Renal cortical epithelial cell (primary cell): ENCODE measurements at regions not wholly inside any gene's neighbourhood (a gene's known extent, or its start where the extent isn't known, plus 50 kb on each side); places are given as distances from the start of the nearest gene placed in this dataset.

Experiments
- DNase-seq: peaks from one replicate; pipeline ENCODE4 v3.0.0-alpha.2; 2011; ENCODE audit warnings: low read depth

- DNase-seq, result peak; percentile 83
These were observed 346.8 kb downstream of the PIK3R1 start for GRCh38 chr5:68562308-68562707.

- DNase-seq, result no peak
These were observed 349.9 kb downstream of the PIK3R1 start for GRCh38 chr5:68565427-68565826.

- no peak for DNase-seq
These were observed 361.2 kb downstream of the PIK3R1 start for GRCh38 chr5:68576805-68577204.

- DNase-seq, result no peak
These were observed 366.7 kb downstream of the PIK3R1 start for GRCh38 chr5:68582284-68582683.

- DNase-seq, result no peak
These were observed 371.6 kb downstream of the PIK3R1 start for GRCh38 chr5:68587171-68587570.

GRCh38 chr5:68591850-68592249 is 376.3 kb downstream of the PIK3R1 start:
- DNase-seq, result no peak

GRCh38 chr5:68592351-68592750 is 376.8 kb downstream of the PIK3R1 start:
- no peak for DNase-seq

GRCh38 chr5:68593211-68593671 is 377.7 kb downstream of the PIK3R1 start:
- peak; percentile 20 for DNase-seq

GRCh38 chr5:68612972-68613371 is 397.4 kb downstream of the PIK3R1 start:
- no peak for DNase-seq

GRCh38 chr5:68618501-68618900 is 402.9 kb downstream of the PIK3R1 start:
- no peak for DNase-seq

- no peak for DNase-seq
These were observed 411.4 kb downstream of the PIK3R1 start for GRCh38 chr5:68627001-68627400.

- DNase-seq, result no peak
These were observed 412.7 kb downstream of the PIK3R1 start for GRCh38 chr5:68628082-68628814.

GRCh38 chr5:68630354-68630753 is 414.8 kb downstream of the PIK3R1 start:
- DNase-seq, result no peak

- DNase-seq, result peak; percentile 31
These were observed 416.3 kb downstream of the PIK3R1 start for GRCh38 chr5:68631884-68632283.

GRCh38 chr5:68641211-68641610 is 425.7 kb downstream of the PIK3R1 start:
- DNase-seq, result no peak

GRCh38 chr5:68643064-68643463 is 427.5 kb downstream of the PIK3R1 start:
- no peak for DNase-seq

- DNase-seq, result no peak
These were observed 429.4 kb downstream of the PIK3R1 start for GRCh38 chr5:68644971-68645370.

GRCh38 chr5:68646144-68646543 is 430.6 kb downstream of the PIK3R1 start:
- DNase-seq, result peak; percentile 21

- no peak for DNase-seq
These were observed 432.2 kb downstream of the PIK3R1 start for GRCh38 chr5:68647743-68648142.

GRCh38 chr5:68648944-68649857 is 433.6 kb downstream of the PIK3R1 start:
- no peak for DNase-seq

- DNase-seq, result peak; percentile 95
These were observed 437.0 kb downstream of the PIK3R1 start for GRCh38 chr5:68652534-68652965.

- no peak for DNase-seq
These were observed 437.9 kb downstream of the PIK3R1 start for GRCh38 chr5:68653471-68653870.
